ENCODE measurements at regions not wholly inside any gene's neighbourhood (a gene's known extent, or its start where the extent isn't known, plus 50 kb on each side); places are given as distances from the start of the nearest gene placed in this dataset.

DNA sequence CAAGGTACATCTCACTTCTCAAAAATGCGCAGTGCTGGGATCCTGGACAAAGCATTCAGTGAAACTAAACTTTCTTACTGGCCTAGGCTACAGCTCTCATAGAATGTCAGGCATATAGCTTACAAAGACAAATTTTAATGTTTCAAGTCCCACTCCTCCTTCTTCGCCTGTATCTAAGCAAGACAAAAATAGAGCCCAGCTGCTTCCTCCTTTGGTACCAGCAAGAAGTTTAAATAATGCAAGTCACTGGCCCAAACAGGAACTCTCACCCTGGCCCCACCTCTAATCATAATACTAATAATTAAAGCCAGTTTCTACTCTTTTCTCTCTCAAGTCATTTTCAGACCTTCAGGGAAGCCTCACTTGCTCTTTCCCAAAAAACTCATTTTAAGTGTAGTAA, 1267.9 kb downstream of the MRPL39 start:
- no peak for DNase-seq (ENCODE audit: low read depth)

DNA sequence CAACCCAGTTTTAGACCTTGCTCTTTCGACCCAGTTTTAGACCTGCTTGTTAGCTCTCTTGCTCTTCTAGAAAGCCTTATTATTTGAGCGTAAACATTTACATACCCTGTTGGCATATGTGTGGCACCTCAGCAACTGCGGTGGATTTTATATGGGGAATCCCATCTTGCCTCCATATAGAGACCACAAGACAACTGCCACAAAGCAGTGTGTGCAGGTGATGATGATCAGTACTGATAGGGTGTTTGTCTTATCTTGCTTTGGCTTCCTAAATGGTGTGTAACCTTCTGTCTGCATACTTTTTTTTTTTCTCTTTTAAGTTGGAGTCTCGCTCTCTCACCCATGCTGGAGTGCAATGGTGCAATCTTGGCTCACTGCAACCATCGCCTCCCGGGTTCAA, 1270.8 kb downstream of the MRPL39 start:
- no peak for DNase-seq (ENCODE audit: low read depth)

DNA sequence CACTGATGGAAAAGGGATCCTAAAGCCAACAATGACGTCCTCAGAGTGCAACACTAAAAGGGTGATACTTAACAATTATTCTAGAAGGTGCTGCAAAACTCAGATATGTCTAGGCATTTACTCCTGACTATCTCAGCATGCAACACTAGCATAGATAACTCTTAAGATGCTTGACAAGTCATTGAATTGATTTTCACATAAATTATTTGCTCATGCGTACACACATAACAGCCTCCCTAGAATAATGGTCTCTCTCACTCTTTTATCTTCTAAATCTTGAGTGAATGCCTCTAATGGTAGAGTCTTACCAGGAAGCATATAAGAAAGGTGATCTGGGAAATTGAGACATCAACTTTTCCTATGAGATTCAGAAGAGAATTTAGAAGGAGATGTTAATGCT, 1283.7 kb downstream of the MRPL39 start:
- no peak for DNase-seq (ENCODE audit: low read depth)

DNA sequence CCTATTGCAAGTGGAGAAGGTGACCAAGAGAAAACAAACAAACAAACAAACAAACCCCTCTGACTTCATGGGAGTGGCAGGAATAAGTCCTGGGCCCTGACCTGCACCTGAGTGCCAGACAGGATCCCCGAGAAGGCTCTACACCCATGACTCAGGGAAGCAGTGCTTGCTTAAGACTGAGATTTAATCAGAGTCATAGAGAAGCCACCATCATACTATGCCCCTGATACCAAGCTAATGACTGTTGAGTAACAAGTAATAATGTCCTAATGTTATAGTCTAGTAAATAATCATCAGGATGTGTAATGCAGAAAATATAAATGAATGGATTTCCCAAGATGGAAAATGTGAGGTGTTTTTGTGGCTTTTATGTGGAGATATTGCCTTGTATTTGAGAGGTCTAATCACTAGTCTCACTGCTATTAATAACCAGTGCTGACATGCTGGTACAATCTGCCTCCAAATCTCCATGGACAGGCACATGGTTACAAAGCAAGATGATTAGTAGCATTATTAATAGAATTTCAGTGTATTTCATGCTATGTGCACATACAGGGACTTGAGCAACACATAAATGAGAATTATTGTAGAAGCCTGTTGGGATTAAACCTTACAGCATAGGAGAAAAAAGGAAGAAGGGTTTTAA, 1290.9 kb downstream of the MRPL39 start:
- no peak for DNase-seq (ENCODE audit: low read depth)

DNA sequence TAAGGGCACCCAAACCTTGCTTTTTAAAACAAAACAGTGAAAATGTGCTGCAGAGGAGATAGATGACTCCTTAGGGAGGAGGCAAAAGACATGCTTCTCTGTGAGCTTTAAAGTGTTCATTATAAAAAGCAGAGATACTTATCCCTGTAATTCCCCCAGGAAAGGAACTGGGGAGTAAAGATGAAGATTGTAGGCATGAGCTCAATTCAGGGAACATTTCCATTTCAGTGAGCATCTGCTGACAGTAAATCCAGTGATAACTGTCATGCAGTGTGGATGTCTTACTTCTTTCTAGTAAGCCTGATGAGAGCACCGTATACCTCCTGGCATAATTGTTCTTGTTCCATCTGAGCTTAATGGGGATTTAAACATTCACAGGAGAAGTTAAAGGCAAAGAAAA, 1296.5 kb downstream of the MRPL39 start:
- DNase-seq (ENCODE audit: low read depth), result no peak

DNA sequence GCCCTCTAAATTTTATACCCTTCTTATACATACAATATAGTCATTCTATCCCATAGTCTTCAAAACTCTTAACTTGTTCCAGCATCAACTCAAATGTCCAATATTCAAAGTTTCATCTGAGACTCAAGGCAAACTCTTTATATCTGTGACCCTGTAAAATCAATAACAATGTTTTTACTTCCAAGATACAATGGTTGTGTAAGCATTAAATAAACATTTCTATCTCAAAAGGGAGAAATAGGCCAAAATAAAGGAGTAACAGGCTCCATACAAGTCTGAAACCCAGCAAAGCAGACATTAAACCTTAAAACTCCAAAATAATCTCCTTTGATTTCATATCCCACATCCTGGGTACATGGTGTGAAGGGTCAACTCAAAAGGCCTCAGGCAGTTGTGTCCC, 1299.1 kb downstream of the MRPL39 start:
- DNase-seq (ENCODE audit: low read depth), result no peak

DNA sequence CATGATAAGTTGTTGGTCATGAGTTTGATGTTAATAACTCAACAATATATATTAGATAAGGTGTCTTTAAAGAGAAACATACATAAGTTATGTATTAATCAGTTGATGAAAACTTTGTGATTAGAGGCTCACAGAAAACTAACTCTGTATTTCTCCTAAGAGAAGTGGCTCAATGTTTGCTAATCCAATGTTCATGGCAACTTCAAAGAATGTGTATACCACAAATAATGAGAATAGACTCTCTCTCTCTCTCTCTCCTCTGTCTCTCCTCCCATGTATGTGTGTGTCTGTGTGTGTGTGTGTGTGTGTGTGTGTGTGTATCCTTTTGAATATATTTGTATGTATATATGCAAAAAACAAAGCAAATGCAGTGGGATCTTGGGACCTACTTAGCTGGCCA, 1304.9 kb downstream of the MRPL39 start:
- no peak for DNase-seq (ENCODE audit: low read depth)

DNA sequence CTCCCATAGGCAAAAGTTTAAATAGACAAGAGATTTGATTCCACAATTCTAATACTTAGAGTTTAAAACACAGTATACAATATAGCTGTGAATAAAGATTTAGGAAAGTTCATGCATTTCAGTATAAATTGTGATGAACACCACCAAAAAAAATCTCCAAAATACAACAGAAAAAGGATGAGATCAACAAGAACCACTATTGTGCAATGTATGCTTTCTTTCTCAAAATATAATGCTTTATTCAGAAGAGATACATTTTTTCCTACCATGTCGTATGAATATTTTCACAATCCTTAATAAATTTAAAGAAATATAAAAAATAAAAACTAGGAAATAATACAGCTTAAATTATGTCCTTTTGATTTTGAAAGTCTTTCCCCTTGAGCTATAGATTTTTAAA, 1309.2 kb downstream of the MRPL39 start:
- no peak for DNase-seq (ENCODE audit: low read depth)

DNA sequence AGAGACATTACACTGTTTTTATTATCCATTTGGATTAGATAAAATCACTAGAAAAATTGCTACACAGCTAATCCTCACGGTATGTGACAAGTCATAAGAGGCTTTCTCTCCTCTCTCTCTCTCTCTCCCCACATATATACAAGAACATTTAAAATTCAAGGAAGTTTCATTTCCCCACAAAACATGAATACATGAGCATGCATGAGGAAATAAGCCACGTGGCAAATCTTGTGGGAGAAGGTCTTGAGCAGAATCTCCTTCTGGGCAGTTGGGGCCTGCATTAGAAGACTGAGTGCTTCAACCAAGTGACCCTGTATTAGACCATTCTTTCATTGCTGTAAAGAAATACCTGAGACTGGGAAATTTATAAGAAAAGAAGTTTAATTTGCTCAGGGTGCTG, 1313.1 kb downstream of the MRPL39 start:
- no peak for DNase-seq (ENCODE audit: low read depth)

DNA sequence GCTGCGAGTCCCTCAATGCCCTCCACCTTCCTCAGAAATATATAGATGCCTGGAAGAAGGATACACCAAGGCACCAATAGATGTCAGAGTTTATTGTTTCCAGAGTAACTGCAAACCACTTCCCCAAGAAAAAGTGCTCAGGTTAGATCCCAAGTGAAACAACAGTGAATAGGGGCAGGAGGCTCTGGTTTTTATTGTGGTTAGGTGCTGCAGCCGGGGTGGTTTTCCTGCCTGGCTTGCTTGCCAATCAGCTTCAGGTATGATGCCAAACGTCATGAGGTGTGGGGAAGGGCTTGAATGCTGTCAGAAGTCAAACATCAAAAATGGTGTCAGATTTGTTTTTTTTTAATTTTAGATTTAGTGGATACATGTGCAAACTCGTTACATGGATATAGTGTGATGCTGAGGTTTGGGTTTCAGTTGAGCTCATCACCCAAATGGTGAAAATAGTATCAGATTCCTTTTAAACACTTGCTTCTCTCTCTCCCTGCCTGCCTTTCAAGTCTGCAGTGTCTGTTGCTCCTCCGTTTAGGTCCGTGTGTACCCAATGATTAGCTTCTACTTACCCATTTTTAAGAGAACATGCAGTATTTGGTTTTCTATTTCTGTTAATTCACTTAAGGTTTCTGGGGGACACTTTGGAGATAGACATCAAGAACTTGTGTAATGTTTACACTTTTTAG, 1317.0 kb downstream of the MRPL39 start:
- DNase-seq (ENCODE audit: low read depth), result no peak

DNA sequence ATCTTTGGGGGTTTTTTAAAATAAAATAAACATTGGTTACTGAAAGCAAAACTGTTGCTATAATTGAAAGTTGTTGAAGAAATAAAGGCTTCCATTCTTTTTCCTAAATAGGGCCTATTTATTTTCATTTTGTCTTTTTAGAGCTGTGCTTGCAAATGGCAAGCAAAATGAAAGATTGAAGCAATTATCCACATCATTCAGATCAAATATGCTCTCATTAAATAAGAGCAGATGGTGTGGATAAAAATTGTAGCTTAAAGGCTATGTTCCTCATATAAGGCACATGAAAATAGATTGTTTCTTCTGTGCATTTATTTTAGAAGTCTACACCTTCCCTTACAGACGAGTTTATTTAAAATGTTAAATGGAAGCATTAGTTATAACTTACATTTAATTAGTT, 1317.7 kb downstream of the MRPL39 start:
- no peak for DNase-seq (ENCODE audit: low read depth)

DNA sequence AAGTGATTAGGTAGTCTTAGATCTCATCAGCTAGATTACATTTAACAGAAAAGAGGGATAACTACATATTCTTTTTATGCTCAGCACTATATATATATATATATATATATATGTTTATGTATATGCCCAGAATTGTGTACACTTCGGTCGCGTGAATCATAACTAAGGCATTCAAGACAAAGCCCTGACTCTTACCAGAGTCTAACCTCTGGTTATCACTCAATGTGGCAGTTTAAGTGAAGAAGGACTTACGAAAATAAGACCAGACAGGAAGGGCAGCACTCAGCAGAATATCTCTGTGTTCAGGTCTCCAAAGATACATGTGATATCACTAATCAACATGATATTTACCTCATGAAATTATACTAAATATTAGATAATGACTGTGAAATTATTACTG, 1326.7 kb downstream of the MRPL39 start:
- no peak for DNase-seq (ENCODE audit: low read depth)

DNA sequence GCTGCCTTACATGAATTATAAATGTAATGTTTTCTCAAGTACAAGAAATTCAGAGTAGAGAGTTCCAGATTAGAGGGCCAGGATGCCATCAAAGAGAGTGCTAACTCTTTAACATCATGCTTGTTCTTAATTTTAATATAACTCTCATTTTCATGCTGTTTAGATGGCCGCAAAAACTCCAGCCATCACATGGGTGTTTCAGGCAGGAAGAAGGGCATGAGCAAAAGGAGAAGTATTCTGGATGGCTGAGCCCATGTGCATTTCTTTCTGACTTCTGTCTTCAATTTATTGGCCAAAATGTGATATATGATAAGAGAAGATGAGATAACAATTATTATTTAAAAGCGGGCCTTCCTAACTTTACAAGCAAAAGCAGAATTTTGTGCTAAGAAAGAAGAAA, 1328.6 kb downstream of the MRPL39 start:
- DNase-seq (ENCODE audit: low read depth), result no peak

DNA sequence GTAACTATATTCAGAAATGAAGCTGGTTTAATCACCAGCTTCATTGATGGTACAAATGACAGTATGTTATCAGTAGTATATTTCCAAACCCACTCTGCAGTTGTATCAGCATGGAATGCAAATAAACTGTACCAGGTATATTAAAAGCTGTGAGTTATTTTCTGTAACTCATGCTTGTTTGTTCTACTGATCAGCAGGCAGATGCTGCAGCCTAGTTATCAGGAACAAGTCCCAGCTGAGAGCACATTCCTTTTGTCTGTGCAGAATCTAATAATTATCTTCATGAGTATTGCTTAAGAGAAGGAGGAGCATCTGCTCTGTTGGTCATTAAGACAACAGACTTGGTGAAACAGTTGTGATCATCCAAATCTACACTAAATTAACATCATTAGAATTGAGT, 1331.1 kb downstream of the MRPL39 start:
- DNase-seq (ENCODE audit: low read depth), result no peak

DNA sequence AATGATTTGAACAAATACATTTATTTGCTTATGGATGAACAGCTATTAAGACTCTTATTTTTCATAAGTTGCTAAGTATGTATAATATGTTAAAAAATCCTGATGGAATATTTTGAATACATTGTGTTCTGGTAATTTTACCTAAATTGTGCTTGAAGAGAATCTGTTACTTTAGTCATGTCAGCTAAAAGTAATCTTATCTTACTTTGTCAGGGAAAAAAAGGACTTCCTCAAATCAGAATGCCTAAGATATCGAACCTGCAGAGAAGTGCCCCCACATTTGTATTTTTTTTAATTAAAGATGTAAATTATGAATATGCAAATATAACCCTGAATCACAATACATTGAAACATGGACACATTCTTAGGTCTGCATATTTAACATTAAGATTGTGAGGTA, 1331.7 kb downstream of the MRPL39 start:
- no peak for DNase-seq (ENCODE audit: low read depth)

DNA sequence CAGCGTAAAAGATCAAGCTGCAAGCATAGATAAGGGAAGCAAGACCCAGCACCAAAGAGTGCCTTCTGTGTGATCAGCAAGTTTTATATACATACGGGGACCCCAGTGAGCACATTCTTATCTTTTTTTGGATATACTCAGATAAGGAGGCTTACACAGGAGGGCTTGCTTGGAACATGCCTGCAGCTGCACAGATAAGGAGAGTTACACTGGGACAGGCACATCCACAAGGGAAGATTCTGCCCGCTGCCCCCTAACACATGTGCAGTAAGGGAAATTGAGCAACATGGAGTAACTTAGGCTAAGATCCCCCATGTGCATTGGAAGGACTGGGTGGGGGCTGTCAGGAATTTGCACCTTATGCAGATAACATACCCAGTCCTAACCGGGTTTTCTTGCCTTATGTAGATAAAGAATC, 1334.8 kb downstream of the MRPL39 start:
- DNase-seq (ENCODE audit: low read depth), result no peak

DNA sequence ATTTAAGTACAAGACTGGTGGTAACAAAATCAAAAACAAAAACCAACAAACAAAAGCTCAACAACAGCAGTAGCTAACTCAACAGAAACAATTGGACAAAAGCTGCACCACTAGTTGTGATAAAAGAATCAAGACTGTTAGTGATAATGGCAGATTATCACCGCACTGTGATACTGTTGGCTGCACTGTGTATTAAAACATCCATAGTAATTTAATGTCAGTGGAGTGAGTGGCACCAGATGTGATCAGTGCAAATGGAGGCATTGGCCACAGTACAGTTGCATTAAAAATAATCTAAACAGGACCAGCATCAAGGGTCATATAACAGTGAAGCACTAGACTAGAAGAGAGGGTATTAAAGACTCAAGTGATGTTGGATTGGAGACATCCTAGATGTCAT, 1341.3 kb downstream of the MRPL39 start:
- DNase-seq (ENCODE audit: low read depth), result no peak

DNA sequence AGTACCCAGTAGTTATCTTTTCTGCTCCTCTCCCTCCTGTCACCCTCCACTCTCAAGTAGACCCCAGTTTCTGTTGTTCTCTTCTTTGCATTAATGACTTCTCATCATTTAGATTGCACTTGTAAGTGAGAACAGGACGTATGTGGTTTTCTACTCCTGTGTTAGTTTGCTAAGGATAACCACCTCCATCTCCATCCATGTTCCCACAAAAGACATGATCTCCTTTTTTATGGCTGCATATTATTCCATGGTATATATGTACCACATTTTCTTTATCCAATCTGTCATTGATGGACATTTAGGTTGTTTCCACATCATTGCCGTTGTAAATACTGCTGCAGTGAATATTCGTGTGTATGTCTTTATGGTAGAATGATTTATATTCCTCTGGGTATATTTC, 1346.5 kb downstream of the MRPL39 start:
- DNase-seq (ENCODE audit: low read depth), result no peak

DNA sequence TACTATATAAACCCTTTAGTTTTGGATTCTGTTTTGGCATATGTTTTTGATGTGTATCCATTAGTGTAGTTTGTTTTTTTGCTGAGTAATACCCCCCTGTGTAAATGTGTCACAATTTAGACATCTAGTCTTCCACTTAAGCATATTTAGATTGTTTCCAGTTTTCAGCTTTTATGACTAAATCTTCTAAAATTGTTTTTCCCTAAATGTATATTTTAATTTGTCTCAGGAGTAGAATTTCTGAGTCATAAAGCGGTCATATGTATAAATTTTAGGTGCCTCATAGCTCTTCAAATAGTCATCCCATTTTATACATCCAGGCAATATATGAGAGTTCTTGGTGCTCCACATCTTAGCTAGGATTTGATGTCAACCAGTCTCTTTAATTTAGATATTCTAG, 1348.0 kb downstream of the MRPL39 start:
- no peak for DNase-seq (ENCODE audit: low read depth)

DNA sequence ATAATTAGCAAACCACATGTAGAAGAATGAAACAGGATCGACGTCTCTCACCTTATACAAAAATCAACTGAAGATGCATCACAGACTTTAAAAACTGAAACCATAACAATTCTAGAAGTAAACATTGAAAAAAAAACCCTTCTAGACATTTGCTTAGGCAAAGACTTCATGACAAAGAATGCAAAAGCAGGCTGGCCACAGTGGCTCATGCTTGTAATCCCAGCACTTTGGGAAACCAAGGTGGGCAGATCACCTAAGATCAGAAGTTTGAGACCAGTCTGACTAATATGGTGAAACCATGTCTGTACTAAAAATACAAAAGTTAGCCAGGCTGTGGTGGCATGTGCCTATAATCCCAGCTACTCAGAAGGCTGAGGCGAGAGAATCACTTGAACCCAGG, 1351.7 kb downstream of the MRPL39 start:
- DNase-seq (ENCODE audit: low read depth), result no peak

DNA sequence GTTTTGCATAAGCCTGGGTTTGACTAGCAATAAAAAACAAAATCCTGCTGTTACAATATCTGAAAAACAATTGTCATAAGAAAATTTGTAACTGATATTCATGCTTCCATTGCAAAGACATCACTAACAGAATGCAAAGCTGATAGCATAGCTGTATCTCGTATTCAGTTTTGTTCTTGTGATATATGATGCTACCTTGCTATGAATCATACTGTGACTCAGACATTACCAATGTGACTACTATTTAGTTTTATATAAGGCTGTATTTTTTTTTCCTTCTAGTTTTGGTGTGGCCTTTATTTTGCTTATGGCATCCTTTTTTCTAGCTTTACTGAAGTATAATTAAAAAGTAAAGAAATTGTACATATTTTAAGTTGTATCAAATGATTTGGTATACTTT, 1381.8 kb downstream of the MRPL39 start:
- DNase-seq (ENCODE audit: low read depth), result no peak

DNA sequence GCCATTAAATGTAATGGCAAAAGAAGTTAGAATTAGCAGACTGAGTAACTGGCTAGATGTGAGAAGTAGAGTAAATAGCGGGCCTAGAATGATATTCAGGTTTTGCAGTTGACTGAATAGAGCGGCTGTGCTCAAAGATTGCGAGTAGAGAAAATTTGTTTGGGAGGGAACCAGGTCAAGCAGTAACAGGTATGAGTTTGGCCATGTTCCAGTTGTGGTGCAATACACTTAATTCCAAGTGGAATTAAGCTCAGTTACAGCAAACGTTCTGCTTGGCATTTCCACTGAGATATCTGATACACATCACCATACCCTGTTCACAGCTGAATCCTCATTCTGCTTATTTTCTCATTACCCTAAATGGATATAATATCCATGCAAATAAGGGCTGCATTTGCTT, 1382.9 kb downstream of the MRPL39 start:
- DNase-seq (ENCODE audit: low read depth), result no peak

DNA sequence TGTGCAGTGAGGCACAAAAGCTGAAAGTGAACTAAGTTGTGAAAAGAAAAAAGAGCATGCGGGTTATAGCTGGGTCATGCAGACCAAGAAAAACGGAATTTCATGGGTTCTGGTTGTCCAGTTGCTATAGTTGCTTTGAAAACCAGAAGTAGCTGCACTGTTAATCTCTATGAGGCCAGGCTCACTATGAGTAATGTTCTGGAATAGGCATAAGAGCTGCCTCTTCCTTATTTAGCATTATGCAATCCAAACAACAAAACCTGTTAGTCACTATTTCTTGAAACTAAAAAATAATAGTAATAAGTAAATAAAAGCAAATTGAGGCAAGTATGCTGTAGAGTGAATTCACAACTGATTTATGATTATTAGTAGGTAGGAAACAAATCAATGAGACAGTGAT, 1383.7 kb downstream of the MRPL39 start:
- DNase-seq (ENCODE audit: low read depth), result peak; percentile 8

DNA sequence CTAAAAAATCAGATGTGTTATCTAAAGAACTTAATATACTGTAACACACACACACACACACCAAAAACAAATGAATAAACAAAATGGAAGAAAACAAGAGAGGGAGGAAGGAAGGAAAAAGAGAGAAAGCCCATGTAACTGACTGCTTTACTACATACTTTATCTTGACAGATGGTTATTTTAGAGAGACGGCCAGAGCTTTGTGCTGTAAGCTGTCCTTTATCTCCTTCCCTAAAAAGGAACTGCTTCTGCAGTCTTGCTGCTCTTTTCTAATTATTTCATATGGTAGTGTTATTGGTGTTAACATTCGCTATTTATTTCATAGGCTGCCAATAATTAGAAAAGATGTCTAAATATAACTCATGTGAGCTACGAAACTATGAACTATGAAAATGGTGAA, 1384.6 kb downstream of the MRPL39 start:
- DNase-seq (ENCODE audit: low read depth), result no peak

Data from amniotic epithelial cell (primary cell).